Thoracic aorta (tissue), 2 donors: ENCODE measurements at regions not wholly inside any gene's neighbourhood (a gene's known extent, or its start where the extent isn't known, plus 50 kb on each side); places are given as distances from the start of the nearest gene placed in this dataset.
"Not testable (repeated sequence)": the region's sequence is repeated elsewhere in the genome, so short reads cannot be mapped to it uniquely, and the experiment has no call there.

Experiments used
- ATAC-seq: fragments of 150-250 bp; one replicate; pipeline ENCODE4 v1.8.0; 2017; ENCODE audit warnings: low read depth; ENCODE audit not compliant: insufficient number of reproducible peaks, low FRiP score
- DNase-seq: peaks from one replicate; pipeline ENCODE4 v3.0.0-alpha.2; 2020; ENCODE audit warnings: low spot score
- H3K27ac ChIP-seq, 2 donors: fragments of 200-600 bp; sonication (generic); 1 replicate in 1 of 2; 2 replicates in 1 of 2; pipeline ENCODE4 v1.5.1; 2016; ENCODE audit warnings: mild to moderate bottlenecking in 2 of 2, moderate library complexity in 2 of 2
- H3K27me3 ChIP-seq: fragments of 200-600 bp; sonication (generic); replicated peaks from 2 replicates; pipeline ENCODE4 v1.6.0; 2016; ENCODE audit warnings: mild to moderate bottlenecking; ENCODE audit not compliant: insufficient read depth
- H3K36me3 ChIP-seq: fragments of 200-600 bp; sonication (generic); one replicate; pipeline ENCODE4 v1.5.1; 2016
- H3K4me1 ChIP-seq, 2 donors: fragments of 200-600 bp; sonication (generic); 1 replicate in 1 of 2; 2 replicates in 1 of 2; pipeline versions ENCODE4 v1.5.1 to v1.6.0; 2016; ENCODE audit warnings: low read depth in 2 of 2, mild to moderate bottlenecking in 1 of 2; ENCODE audit not compliant: control insufficient read depth in 1 of 2
- H3K4me3 ChIP-seq: fragments of 200-600 bp; sonication (generic); 2 replicates; pipeline ENCODE4 v1.5.1; 2016; ENCODE audit warnings: mild to moderate bottlenecking
- H3K9me3 ChIP-seq: fragments of 200-600 bp; sonication (generic); 2 replicates; pipeline ENCODE4 v1.5.1; 2016
- CTCF ChIP-seq: fragments of 200-600 bp; sonication (generic); IDR thresholded peaks from one replicate; pipeline ENCODE4 v1.5.1; 2019; ENCODE audit warnings: antibody characterized with exemption

DNA sequence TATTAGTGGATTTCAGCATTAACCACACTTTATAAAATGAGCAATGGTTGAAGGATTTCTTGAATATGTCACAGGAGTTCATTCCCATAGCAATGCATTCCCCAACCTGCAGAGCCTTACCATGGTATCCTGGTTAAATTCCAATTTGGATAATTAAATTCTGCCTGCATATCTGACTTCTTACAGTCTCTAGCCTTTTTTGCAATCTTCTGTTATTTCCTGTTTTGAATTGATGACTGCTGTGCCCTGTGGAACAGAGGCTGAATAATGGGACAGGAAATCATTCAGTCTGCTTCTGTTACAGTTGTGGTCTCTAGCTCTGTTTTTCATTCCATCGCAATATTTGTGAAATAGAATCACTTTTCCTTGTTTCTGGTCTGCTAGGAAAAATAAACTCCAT, 1823.9 kb downstream of the PLA2G4A start:
- no peak overlapping the region for H3K4me3 ChIP-seq
- H3K9me3 ChIP-seq, result no peaks in the 10 kb centered on the region
- no peak for TF ChIP-seq CTCF
- DNase-seq, result no peak
- ATAC-seq, result no peak
- no peaks in the 10 kb centered on the region for H3K36me3 ChIP-seq
- H3K27ac ChIP-seq, result no peak overlapping the region
- no peaks in the 10 kb centered on the region for H3K4me1 ChIP-seq
- no peaks in the 10 kb centered on the region for H3K27me3 ChIP-seq

GRCh38 chr1:188655966-188656365, 1821.7 kb downstream of the BRINP3 start:
- H3K4me1 ChIP-seq, H3K9me3 ChIP-seq, ATAC-seq, H3K36me3 ChIP-seq, H3K27ac ChIP-seq, DNase-seq, H3K27me3 ChIP-seq, H3K4me3 ChIP-seq: not testable (repeated sequence)

- DNase-seq, result no peak
- no peaks in the 10 kb centered on the region for H3K4me1 ChIP-seq
- H3K9me3 ChIP-seq, result no peaks in the 10 kb centered on the region
- H3K4me3 ChIP-seq, result no peak overlapping the region
- H3K36me3 ChIP-seq, result no peaks in the 10 kb centered on the region
- no peaks in the 10 kb centered on the region for H3K27me3 ChIP-seq
- TF ChIP-seq CTCF, result no peak
- ATAC-seq, result no peak
- no peak overlapping the region for H3K27ac ChIP-seq
Observed at GRCh38 chr1:188660572-188660971, 1817.1 kb downstream of the BRINP3 start.

DNA sequence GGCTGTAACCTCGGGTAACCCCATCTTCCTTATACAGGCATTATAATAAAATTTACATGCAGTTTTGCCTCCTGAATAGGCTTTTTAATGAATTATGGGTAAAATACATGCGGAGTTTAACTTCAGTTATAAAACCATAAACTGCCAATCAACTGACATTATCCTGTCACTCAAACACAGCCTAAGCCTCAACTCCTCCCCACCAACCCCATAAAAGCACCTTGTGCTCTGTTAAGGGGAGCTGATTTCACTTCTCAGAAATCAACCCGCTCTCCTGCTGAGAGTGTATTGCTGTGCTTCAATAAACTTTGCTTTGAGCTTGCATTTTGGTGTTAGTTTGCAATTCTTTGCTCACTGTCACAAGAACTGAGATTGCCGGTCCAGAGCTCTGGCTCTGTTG, 1812.2 kb downstream of the BRINP3 start:
- Histone ChIP-seq H3K27me3 (no peaks in the 10 kb centered on the region), H3K36me3 (no peaks in the 10 kb centered on the region), H3K4me1 (no peaks in the 10 kb centered on the region), H3K4me3 (no peak overlapping the region), H3K27ac (no peak overlapping the region), H3K9me3 (no peaks in the 10 kb centered on the region)
- no peak for DNase-seq
- no peak for ATAC-seq
- no peak for TF ChIP-seq CTCF

DNA sequence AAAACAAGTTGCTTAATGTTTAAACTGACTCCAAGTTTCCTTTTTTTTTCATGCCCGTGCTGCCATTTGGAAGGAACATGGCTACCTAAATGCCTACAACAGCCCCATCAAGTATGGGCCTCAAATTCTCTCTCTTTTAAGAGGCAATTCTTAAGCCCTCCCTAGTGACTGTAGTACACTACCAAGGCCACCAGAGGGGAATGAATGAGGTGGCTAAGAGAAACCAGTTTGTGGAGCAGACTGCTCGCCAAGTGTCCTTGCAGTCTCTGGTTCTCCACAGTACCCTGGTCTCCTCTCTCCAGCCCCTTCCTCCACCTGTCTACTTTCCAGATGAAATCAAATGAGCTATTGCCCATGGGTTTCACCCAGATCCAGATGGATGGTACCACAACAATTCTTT, 1809.6 kb downstream of the BRINP3 start:
- no peak overlapping the region for H3K27ac ChIP-seq
- no peak for ATAC-seq
- H3K27me3 ChIP-seq, result no peaks in the 10 kb centered on the region
- no peaks in the 10 kb centered on the region for H3K4me1 ChIP-seq
- TF ChIP-seq CTCF, result no peak
- H3K4me3 ChIP-seq, result no peak overlapping the region
- DNase-seq, result no peak
- no peaks in the 10 kb centered on the region for H3K36me3 ChIP-seq
- no peaks in the 10 kb centered on the region for H3K9me3 ChIP-seq

GRCh38 chr1:188669728-188670382, 1807.8 kb downstream of the BRINP3 start:
- H3K4me3 ChIP-seq, result no peak overlapping the region
- no peaks in the 10 kb centered on the region for H3K36me3 ChIP-seq
- no peaks in the 10 kb centered on the region for H3K4me1 ChIP-seq
- no peak overlapping the region for H3K27ac ChIP-seq
- no peaks in the 10 kb centered on the region for H3K27me3 ChIP-seq
- TF ChIP-seq CTCF, result no peak
- no peak for ATAC-seq
- no peak for DNase-seq
- H3K9me3 ChIP-seq, result no peaks in the 10 kb centered on the region
